SK-N-SH (cell line): ENCODE measurements at regions not wholly inside any gene's neighbourhood (a gene's known extent, or its start where the extent isn't known, plus 50 kb on each side); places are given as distances from the start of the nearest gene placed in this dataset.

ENCODE experiments used
- CTCF ChIA-PET: fragments of 300-600, 350-600 bp; formaldehyde crosslinking; extraction: SDS; loops from one replicate; lab custom pipeline; 2021; lab: Yijun Ruan, JAX
- POLR2A ChIA-PET: fragments of 350-600 bp; sonication (Branson Sonifier 250); formaldehyde crosslinking; extraction: SDS; loops from one replicate; lab custom pipeline; 2020; ENCODE audit warnings: antibody characterized with exemption, inconsistent platforms; lab: Yijun Ruan, JAX
- DNase-seq: peaks from one replicate; pipeline ENCODE4 v3.0.0; 2012
- H2AFZ ChIP-seq: fragments of 200-600 bp; sonication (generic); 2 replicates; pipeline ENCODE4 v1.8.1; 2016; ENCODE audit warnings: antibody characterized with exemption, mild to moderate bottlenecking, low read depth
- H3F3A ChIP-seq: fragments of 200-600 bp; sonication (generic); replicated peaks from 2 replicates; pipeline ENCODE3; 2016; ENCODE audit warnings: antibody characterized with exemption, mild to moderate bottlenecking; ENCODE audit not compliant: insufficient read depth
- H3K27ac ChIP-seq, 2 experiments: fragments of 200-500 bp in 1 of 2; fragments of 200-600 bp in 1 of 2; sonication (Bioruptor generic) in 1 of 2; sonication (generic), shearing (Covaris generic) in 1 of 2; 2 replicates each; pipeline versions ENCODE4 v1.5.1 to v1.6.1; 2014 to 2016; ENCODE audit warnings: low read depth in 2 of 2, inconsistent platforms in 1 of 2, low read length in 1 of 2, mild to moderate bottlenecking in 1 of 2, mixed read lengths in 1 of 2
- H3K27me3 ChIP-seq: fragments of 200-600 bp; sonication (generic), shearing (Covaris generic); 2 replicates; pipeline ENCODE4 v1.6.1; 2016; ENCODE audit warnings: mixed run types; ENCODE audit not compliant: insufficient read depth
- H3K36me3 ChIP-seq, 2 experiments: fragments of 200-500 bp in 1 of 2; fragments of 200-600 bp in 1 of 2; sonication (Bioruptor generic) in 1 of 2; sonication (generic) in 1 of 2; replicated peaks in 1 of 2; 2 replicates each; pipeline versions ENCODE3 to v1.5.1; 2014 to 2016; ENCODE audit warnings: low read length in 1 of 2, mild to moderate bottlenecking in 1 of 2; ENCODE audit not compliant: insufficient read depth in 2 of 2, control insufficient read depth in 1 of 2
- H3K4me1 ChIP-seq, 2 experiments: fragments of 200-500 bp in 1 of 2; fragments of 200-600 bp in 1 of 2; sonication (Bioruptor generic) in 1 of 2; sonication (generic), shearing (Covaris generic) in 1 of 2; 2 replicates each; pipeline versions ENCODE4 v1.5.1 to v1.6.1; 2014 to 2016; ENCODE audit warnings: low read depth in 1 of 2, low read length in 1 of 2, mixed run types in 1 of 2; ENCODE audit not compliant: insufficient read depth in 2 of 2, control insufficient read depth in 1 of 2
- H3K4me2 ChIP-seq: fragments of 200-600 bp; sonication (generic), shearing (Covaris generic); 2 replicates; pipeline ENCODE4 v1.6.1; 2017; ENCODE audit warnings: mixed run types
- H3K4me3 ChIP-seq, 2 experiments: fragments of 200-500 bp in 1 of 2; fragments of 200-600 bp in 1 of 2; sonication (Bioruptor generic) in 1 of 2; sonication (generic), shearing (Covaris generic) in 1 of 2; 2 replicates each; pipeline versions ENCODE4 v1.5.1 to v1.8.1; 2014 to 2016; ENCODE audit warnings: low read depth in 2 of 2, inconsistent platforms in 1 of 2, low read length in 1 of 2, mild to moderate bottlenecking in 1 of 2, mixed read lengths in 1 of 2, moderate library complexity in 1 of 2
- H3K79me2 ChIP-seq: fragments of 200-600 bp; sonication (generic); 2 replicates; pipeline ENCODE4 v1.8.1; 2017; ENCODE audit warnings: mild to moderate bottlenecking; ENCODE audit not compliant: insufficient read depth
- H3K9ac ChIP-seq: fragments of 200-600 bp; sonication (generic); 2 replicates; pipeline ENCODE4 v1.6.1; 2017; ENCODE audit warnings: mixed run types
- H3K9me2 ChIP-seq: fragments of 200-600 bp; sonication (generic); 2 replicates; pipeline ENCODE4 v1.6.1; 2017; ENCODE audit warnings: mixed run types
- H3K9me3 ChIP-seq: fragments of 200-600 bp; sonication (generic); 2 replicates; pipeline ENCODE4 v1.6.1; 2017; ENCODE audit warnings: mixed run types, mild to moderate bottlenecking, moderate library complexity
- H4K20me1 ChIP-seq: fragments of 200-600 bp; sonication (generic); 2 replicates; pipeline ENCODE4 v1.6.1; 2017; ENCODE audit warnings: mild to moderate bottlenecking, mixed run types; ENCODE audit not compliant: insufficient read depth
- CHD2 ChIP-seq: fragments of 150-350 bp; IDR thresholded peaks from 2 replicates; pipeline ENCODE4 v1.6.1; 2018; ENCODE audit warnings: low read length; ENCODE audit not compliant: partially characterized antibody
- ELF1 ChIP-seq: IDR thresholded peaks from 2 replicates; pipeline ENCODE4 v1.4.0; 2012
- EP300 ChIP-seq, 2 experiments: IDR thresholded peaks; 2 replicates each; pipeline versions ENCODE4 v1.4.0 to v1.6.1; 2012; ENCODE audit warnings: borderline replicate concordance in 1 of 2, low read depth in 1 of 2, low read length in 1 of 2
- EZH2phosphoT487 ChIP-seq: fragments of 200-600 bp; sonication (generic); IDR thresholded peaks from 2 replicates; pipeline ENCODE4 v1.6.1; 2017; ENCODE audit warnings: low read depth, mixed run types, mild to moderate bottlenecking, antibody characterized with exemption, moderate library complexity, borderline replicate concordance
- GABPA ChIP-seq: IDR thresholded peaks from 2 replicates; pipeline ENCODE4 v1.4.0; 2012; ENCODE audit warnings: low read depth, mild to moderate bottlenecking
- JUND ChIP-seq: IDR thresholded peaks from 2 replicates; pipeline ENCODE4 v1.4.0; 2012
- NFIC ChIP-seq: IDR thresholded peaks from 2 replicates; pipeline ENCODE4 v1.4.0; 2012; ENCODE audit warnings: borderline replicate concordance
- POLR2AphosphoS5 ChIP-seq: IDR thresholded peaks from 2 replicates; pipeline ENCODE4 v1.6.1; 2012; ENCODE audit warnings: low read depth, low read length
- RCOR1 ChIP-seq: fragments of 150-350 bp; IDR thresholded peaks from 2 replicates; pipeline ENCODE4 v1.6.1; 2017; ENCODE audit warnings: antibody characterized with exemption, low read length
- RFX5 ChIP-seq: IDR thresholded peaks from 2 replicates; pipeline ENCODE4 v1.6.1; 2012; ENCODE audit warnings: mild to moderate bottlenecking, improper control_type of control experiment, low read length
- RXRA ChIP-seq: IDR thresholded peaks from 2 replicates; pipeline ENCODE4 v1.4.0; 2012; ENCODE audit warnings: low read depth, mild to moderate bottlenecking, borderline replicate concordance
- SIN3A ChIP-seq: IDR thresholded peaks from 2 replicates; pipeline ENCODE4 v1.6.1; 2012; ENCODE audit warnings: low read depth, mild to moderate bottlenecking, low read length, moderate library complexity, borderline replicate concordance
- TAF1 ChIP-seq: IDR thresholded peaks from 2 replicates; pipeline ENCODE4 v1.6.1; 2012; ENCODE audit warnings: low read depth, mild to moderate bottlenecking, low read length, moderate library complexity, borderline replicate concordance
- TEAD4 ChIP-seq: IDR thresholded peaks from 2 replicates; pipeline ENCODE4 v1.4.0; 2012; ENCODE audit warnings: mild to moderate bottlenecking, borderline replicate concordance; ENCODE audit not compliant: insufficient read depth
- WGBS: methylation state at CpG from one replicate; pipeline ENCODE4 v1.1.6; 2017; ENCODE audit warnings: low lambda C conversion rate; 5-methylcytosine and 5-hydroxymethylcytosine counted together
- TF ChIP-seq, protein P1 (sequence below): IDR thresholded peaks from 2 replicates; pipeline ENCODE4 v1.4.0; 2012; ENCODE audit warnings: low read depth, borderline replicate concordance
- TF ChIP-seq, protein P2 (sequence below): IDR thresholded peaks from 2 replicates; pipeline ENCODE4 v1.4.0; 2012; ENCODE audit warnings: low read depth, borderline replicate concordance
- TF ChIP-seq, protein P3 (sequence below): IDR thresholded peaks from 2 replicates; pipeline ENCODE4; 2012
- TF ChIP-seq, protein P4 (sequence below): IDR thresholded peaks from 2 replicates; pipeline ENCODE4 v1.6.1; 2012; ENCODE audit warnings: mild to moderate bottlenecking, low read depth, low read length, moderate library complexity

DNA sequence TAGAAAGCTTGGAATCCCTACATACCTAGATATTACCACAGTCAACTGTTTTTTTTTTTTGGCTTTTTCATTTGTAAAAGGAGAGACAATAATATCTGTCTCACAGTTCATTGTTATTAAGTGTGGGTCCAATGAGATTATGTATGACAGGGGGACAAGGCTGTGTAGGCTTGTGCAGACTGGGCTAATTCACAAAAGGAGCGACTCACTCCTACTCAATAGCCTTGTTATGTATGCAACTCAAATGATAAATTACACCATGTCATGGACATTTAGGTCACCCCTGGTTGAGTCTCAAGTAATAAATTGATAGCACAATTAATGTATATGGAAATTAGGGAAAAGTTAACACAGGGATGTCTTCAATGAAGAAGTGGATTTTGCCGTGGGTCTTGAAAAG is 208.2 kb upstream of the MAP3K7 start:
- no peaks in the 10 kb centered on the region for H3K27me3 ChIP-seq
- ChIA-PET POLR2A (no interaction called here), CTCF (no interaction called here)
- no peaks in the 10 kb centered on the region for H3K9me3 ChIP-seq
- no peak for DNase-seq
- H4K20me1 ChIP-seq = no peaks in the 10 kb centered on the region
- no peak overlapping the region for H2AFZ ChIP-seq
- H3K27ac ChIP-seq = no peak overlapping the region
- H3K4me1 ChIP-seq = peaks cover 0 to 4% of the 10 kb centered on the region in 2 experiments; a peak in 2 of 4 replicates
- 25% methylated on average over 2 of the region's 2 CpGs for WGBS
- H3K9ac ChIP-seq = no peak overlapping the region
- H3K79me2 ChIP-seq = no peaks in the 10 kb centered on the region
- H3K4me2 ChIP-seq = no peak overlapping the region
- no peaks in the 10 kb centered on the region for H3K36me3 ChIP-seq
- TF ChIP-seq TEAD4 (no peak), RCOR1 (no peak), NFIC (no peak), EP300 (IDR thresholded peaks at IDR 0.05; ENCODE audit: borderline replicate concordance in 1 of 2, low read depth in 1 of 2, low read length in 1 of 2) (no peak), GABPA (no peak), ELF1 (no peak), CHD2 (no peak), TAF1 (no peak), EZH2phosphoT487 (no peak), RFX5 (no peak), RXRA (no peak), JUND (no peak), SIN3A (no peak), POLR2AphosphoS5 (no peak)
- TF ChIP-seq, protein P1, sequence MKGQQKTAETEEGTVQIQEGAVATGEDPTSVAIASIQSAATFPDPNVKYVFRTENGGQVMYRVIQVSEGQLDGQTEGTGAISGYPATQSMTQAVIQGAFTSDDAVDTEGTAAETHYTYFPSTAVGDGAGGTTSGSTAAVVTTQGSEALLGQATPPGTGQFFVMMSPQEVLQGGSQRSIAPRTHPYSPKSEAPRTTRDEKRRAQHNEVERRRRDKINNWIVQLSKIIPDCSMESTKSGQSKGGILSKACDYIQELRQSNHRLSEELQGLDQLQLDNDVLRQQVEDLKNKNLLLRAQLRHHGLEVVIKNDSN = no peak
- TF ChIP-seq, protein P2, sequence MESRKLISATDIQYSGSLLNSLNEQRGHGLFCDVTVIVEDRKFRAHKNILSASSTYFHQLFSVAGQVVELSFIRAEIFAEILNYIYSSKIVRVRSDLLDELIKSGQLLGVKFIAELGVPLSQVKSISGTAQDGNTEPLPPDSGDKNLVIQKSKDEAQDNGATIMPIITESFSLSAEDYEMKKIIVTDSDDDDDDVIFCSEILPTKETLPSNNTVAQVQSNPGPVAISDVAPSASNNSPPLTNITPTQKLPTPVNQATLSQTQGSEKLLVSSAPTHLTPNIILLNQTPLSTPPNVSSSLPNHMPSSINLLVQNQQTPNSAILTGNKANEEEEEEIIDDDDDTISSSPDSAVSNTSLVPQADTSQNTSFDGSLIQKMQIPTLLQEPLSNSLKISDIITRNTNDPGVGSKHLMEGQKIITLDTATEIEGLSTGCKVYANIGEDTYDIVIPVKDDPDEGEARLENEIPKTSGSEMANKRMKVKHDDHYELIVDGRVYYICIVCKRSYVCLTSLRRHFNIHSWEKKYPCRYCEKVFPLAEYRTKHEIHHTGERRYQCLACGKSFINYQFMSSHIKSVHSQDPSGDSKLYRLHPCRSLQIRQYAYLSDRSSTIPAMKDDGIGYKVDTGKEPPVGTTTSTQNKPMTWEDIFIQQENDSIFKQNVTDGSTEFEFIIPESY = no peak
- TF ChIP-seq, protein P3, sequence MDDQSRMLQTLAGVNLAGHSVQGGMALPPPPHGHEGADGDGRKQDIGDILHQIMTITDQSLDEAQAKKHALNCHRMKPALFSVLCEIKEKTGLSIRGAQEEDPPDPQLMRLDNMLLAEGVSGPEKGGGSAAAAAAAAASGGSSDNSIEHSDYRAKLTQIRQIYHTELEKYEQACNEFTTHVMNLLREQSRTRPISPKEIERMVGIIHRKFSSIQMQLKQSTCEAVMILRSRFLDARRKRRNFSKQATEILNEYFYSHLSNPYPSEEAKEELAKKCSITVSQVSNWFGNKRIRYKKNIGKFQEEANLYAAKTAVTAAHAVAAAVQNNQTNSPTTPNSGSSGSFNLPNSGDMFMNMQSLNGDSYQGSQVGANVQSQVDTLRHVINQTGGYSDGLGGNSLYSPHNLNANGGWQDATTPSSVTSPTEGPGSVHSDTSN = no peak
- TF ChIP-seq, protein P4, sequence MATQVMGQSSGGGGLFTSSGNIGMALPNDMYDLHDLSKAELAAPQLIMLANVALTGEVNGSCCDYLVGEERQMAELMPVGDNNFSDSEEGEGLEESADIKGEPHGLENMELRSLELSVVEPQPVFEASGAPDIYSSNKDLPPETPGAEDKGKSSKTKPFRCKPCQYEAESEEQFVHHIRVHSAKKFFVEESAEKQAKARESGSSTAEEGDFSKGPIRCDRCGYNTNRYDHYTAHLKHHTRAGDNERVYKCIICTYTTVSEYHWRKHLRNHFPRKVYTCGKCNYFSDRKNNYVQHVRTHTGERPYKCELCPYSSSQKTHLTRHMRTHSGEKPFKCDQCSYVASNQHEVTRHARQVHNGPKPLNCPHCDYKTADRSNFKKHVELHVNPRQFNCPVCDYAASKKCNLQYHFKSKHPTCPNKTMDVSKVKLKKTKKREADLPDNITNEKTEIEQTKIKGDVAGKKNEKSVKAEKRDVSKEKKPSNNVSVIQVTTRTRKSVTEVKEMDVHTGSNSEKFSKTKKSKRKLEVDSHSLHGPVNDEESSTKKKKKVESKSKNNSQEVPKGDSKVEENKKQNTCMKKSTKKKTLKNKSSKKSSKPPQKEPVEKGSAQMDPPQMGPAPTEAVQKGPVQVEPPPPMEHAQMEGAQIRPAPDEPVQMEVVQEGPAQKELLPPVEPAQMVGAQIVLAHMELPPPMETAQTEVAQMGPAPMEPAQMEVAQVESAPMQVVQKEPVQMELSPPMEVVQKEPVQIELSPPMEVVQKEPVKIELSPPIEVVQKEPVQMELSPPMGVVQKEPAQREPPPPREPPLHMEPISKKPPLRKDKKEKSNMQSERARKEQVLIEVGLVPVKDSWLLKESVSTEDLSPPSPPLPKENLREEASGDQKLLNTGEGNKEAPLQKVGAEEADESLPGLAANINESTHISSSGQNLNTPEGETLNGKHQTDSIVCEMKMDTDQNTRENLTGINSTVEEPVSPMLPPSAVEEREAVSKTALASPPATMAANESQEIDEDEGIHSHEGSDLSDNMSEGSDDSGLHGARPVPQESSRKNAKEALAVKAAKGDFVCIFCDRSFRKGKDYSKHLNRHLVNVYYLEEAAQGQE = no peak
- TF ChIP-seq, all 33 proteins: peak for 0
- Histone ChIP-seq H3F3A (peaks cover 5% of the 10 kb centered on the region), H3K9me2 (no peaks in the 10 kb centered on the region; the same call in 1 of the 2 replicates), H3K4me3 (no peak overlapping the region)
